HepG2 (cell line): ENCODE measurements at regions not wholly inside any gene's neighbourhood (a gene's known extent, or its start where the extent isn't known, plus 50 kb on each side); places are given as distances from the start of the nearest gene placed in this dataset.
"Not testable (repeated sequence)": the region's sequence is repeated elsewhere in the genome, so short reads cannot be mapped to it uniquely, and the experiment has no call there.

Experiments used
- ATAC-seq: fragments of 200-7000 bp; cut with Tn5 transposase; 3 replicates; pipeline ENCODE4 v1.9.1; 2020; ENCODE audit warnings: mild to moderate bottlenecking, moderate library complexity
- BruUV-seq: library from RNA; stranded (reverse); fragments of 400-500 nt; replicated peaks from 2 replicates; lab custom pipeline; 2021; lab: Mats Ljungman, UMichigan
- CTCF ChIA-PET: fragments of 300-600 bp; formaldehyde crosslinking; extraction: SDS; loops from one replicate; lab custom pipeline; 2021; ENCODE audit warnings: low total read pairs, inconsistent platforms, low intra/inter-chr PET ratio; lab: Yijun Ruan, JAX
- POLR2A ChIA-PET: fragments of 350-600 bp; sonication (Branson Sonifier 250); formaldehyde crosslinking; loops from one replicate; lab custom pipeline; 2020; ENCODE audit warnings: antibody characterized with exemption, inconsistent platforms; lab: Yijun Ruan, JAX
- DNase-seq: peaks from one replicate; pipeline ENCODE4 v3.0.0-alpha.2; 2015; ENCODE audit warnings: low spot score
- FAIRE-seq: peaks from 3 replicates; lab custom pipeline; 2011; peaks lifted over from hg19 to GRCh38; lab: Jason Lieb, UNC
- H2AFZ ChIP-seq: one replicate; pipeline ENCODE4 v1.6.1; 2011; ENCODE audit warnings: low read length, inconsistent platforms
- H3K27ac ChIP-seq: fragments of 300-600 bp; 3 replicates; pipeline ENCODE4 v1.8.0; 2011; ENCODE audit warnings: mixed run types, mild to moderate bottlenecking, mixed read lengths, low read length, inconsistent platforms; ENCODE audit not compliant: insufficient read depth; ENCODE audit errors: extremely low read length
- H3K27me3 ChIP-seq, 2 experiments: fragments of 200-600 bp in 1 of 2; 2 replicates in 1 of 2; 3 replicates in 1 of 2; pipeline versions ENCODE4 v1.6.0 to v1.8.0; 2011; ENCODE audit warnings: low read length in 2 of 2, mild to moderate bottlenecking in 2 of 2, moderate library complexity in 2 of 2, inconsistent platforms in 1 of 2; ENCODE audit not compliant: insufficient read depth in 2 of 2, control insufficient read depth in 1 of 2
- H3K36me3 ChIP-seq, 2 experiments: fragments of 200-600 bp in 1 of 2; replicated peaks in 1 of 2; 2 replicates in 1 of 2; 3 replicates in 1 of 2; pipeline versions ENCODE4 v1.5.1 to v1.8.0; 2011; ENCODE audit warnings: low read length in 2 of 2, inconsistent platforms in 1 of 2; ENCODE audit not compliant: insufficient read depth in 2 of 2, control insufficient read depth in 1 of 2
- H3K4me1 ChIP-seq: 2 replicates; pipeline ENCODE4 v1.5.1; 2012; ENCODE audit warnings: low read length, inconsistent platforms; ENCODE audit not compliant: insufficient read depth
- H3K4me2 ChIP-seq: 2 replicates; pipeline ENCODE4 v1.6.0; 2011; ENCODE audit warnings: low read depth, low read length, inconsistent platforms
- H3K4me3 ChIP-seq, 3 experiments: fragments of 200-600 bp in 1 of 3; sonication (generic), shearing (Covaris generic) in 1 of 3; replicated peaks in 1 of 3; 2 replicates each; pipeline ENCODE4 v1.5.1; 2011 to 2016; ENCODE audit warnings: low read length in 3 of 3, inconsistent platforms in 2 of 3, low read depth in 2 of 3, mild to moderate bottlenecking in 2 of 3, control low read depth in 1 of 3, mixed read lengths in 1 of 3; ENCODE audit not compliant: insufficient read depth in 1 of 3
- H3K79me2 ChIP-seq: one replicate; pipeline ENCODE4 v1.6.1; 2011; ENCODE audit warnings: low read length, inconsistent platforms; ENCODE audit not compliant: insufficient read depth
- H3K9ac ChIP-seq: 2 replicates; pipeline ENCODE4 v1.6.0; 2011; ENCODE audit warnings: mild to moderate bottlenecking, low read depth, low read length, inconsistent platforms; ENCODE audit not compliant: insufficient read depth
- H3K9me3 ChIP-seq: 2 replicates; pipeline ENCODE4 v1.5.1; 2012; ENCODE audit warnings: mild to moderate bottlenecking, low read length
- H4K20me1 ChIP-seq: 2 replicates; pipeline ENCODE4 v1.6.0; 2011; ENCODE audit warnings: inconsistent platforms, mild to moderate bottlenecking, low read length, moderate library complexity; ENCODE audit not compliant: insufficient read depth
- BRD4 ChIP-seq: sonication (generic); formaldehyde crosslinking; IDR thresholded peaks from 2 replicates; pipeline ENCODE4 v1.4.0; 2020; ENCODE audit warnings: missing genetic modification reagents
- FOXA1 ChIP-seq, 2 experiments: fragments of 450-650 bp in 1 of 2; sonication (generic) in 1 of 2; formaldehyde crosslinking in 1 of 2; IDR thresholded peaks; 2 replicates each; pipeline versions ENCODE4 v1.4.0 to v1.6.1; 2016 to 2020; ENCODE audit warnings: missing genetic modification reagents in 1 of 2
- IRX3 ChIP-seq: sonication (generic); formaldehyde crosslinking; IDR thresholded peaks from 2 replicates; pipeline ENCODE4 v1.8.1; 2023; ENCODE audit warnings: mild to moderate bottlenecking, low read depth, missing genetic modification reagents, borderline replicate concordance
- KLF13 ChIP-seq: sonication (generic); formaldehyde crosslinking; IDR thresholded peaks from 2 replicates; pipeline ENCODE4 v1.4.0; 2020; ENCODE audit warnings: mild to moderate bottlenecking, missing genetic modification reagents
- MLXIP ChIP-seq: sonication (generic); formaldehyde crosslinking; IDR thresholded peaks from 2 replicates; pipeline ENCODE4 v1.9.0; 2021; ENCODE audit warnings: missing genetic modification reagents, borderline replicate concordance
- NCOR1 ChIP-seq: fragments of 200-600 bp; sonication (generic); IDR thresholded peaks from 2 replicates; pipeline ENCODE4 v1.7.0; 2017; ENCODE audit warnings: antibody characterized with exemption, low read length, borderline replicate concordance
- SNAI1 ChIP-seq: sonication (generic); formaldehyde crosslinking; IDR thresholded peaks from 2 replicates; pipeline ENCODE4 v1.5.0; 2020; ENCODE audit warnings: mild to moderate bottlenecking, missing genetic modification reagents, borderline replicate concordance
- ZFP36 ChIP-seq: fragments of 150-350 bp; IDR thresholded peaks from 2 replicates; pipeline ENCODE4 v1.6.1; 2018; ENCODE audit warnings: borderline replicate concordance, low read length, low read depth; ENCODE audit not compliant: partially characterized antibody
- ZNF34 ChIP-seq: sonication (generic); formaldehyde crosslinking; IDR thresholded peaks from 2 replicates; pipeline ENCODE4 v1.4.0; 2020; ENCODE audit warnings: mild to moderate bottlenecking, missing genetic modification reagents, borderline replicate concordance
- ZNF530 ChIP-seq: sonication (generic); formaldehyde crosslinking; IDR thresholded peaks from 2 replicates; pipeline ENCODE4 v1.5.0; 2020; ENCODE audit warnings: low read depth, mild to moderate bottlenecking, missing genetic modification reagents
- ZNF850 ChIP-seq: sonication (generic); formaldehyde crosslinking; conservative IDR thresholded peaks from 2 replicates; pipeline ENCODE4 v1.9.0; 2021; ENCODE audit warnings: mild to moderate bottlenecking, missing genetic modification reagents
- WGBS: methylation state at CpG from one replicate; pipeline ENCODE4 v1.1.6; 2017; ENCODE audit warnings: low lambda C conversion rate; 5-methylcytosine and 5-hydroxymethylcytosine counted together
- in situ Hi-C: cut with HindIII; loops from 2 replicates; pipeline ENCODE4 v1.10.0; 2017; ENCODE audit warnings: low pct_unique_long_range_greater_than_20kb; ENCODE audit not compliant: extremely low pct_ligation_motif_present
- intact Hi-C: fragments of 100-400 bp; cut with micrococcal nuclease; formaldehyde crosslinking; loops from one replicate; pipeline ENCODE4 v1.10.0; 2022; ENCODE audit not compliant: unreplicated experiment
- TF ChIP-seq, protein P1 (sequence below): sonication (generic); formaldehyde crosslinking; IDR thresholded peaks from 2 replicates; pipeline ENCODE4 v1.5.1; 2020; ENCODE audit warnings: mild to moderate bottlenecking, missing genetic modification reagents, moderate library complexity

DNA sequence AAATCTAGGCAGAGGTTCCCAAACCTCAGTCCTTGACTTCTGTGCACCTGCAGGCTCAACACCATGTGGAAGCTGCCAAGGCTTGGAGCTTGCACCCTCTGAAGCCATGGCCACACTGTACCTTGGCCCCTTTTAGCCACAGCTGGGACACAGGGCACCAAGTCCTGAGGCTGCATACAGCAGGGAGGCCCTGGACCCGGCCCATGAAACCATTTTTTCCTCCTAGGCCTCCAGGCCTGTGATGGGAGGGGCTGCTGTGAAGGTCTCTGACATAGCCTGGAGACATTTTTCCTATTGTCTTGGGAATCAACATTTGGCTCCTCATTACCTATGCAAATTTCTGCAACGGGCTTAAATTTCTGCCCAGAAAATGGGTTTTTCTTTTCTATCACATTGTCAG is 77.9 kb upstream of the MSTN start:
- intact Hi-C loops, FAIRE-seq, H2AFZ ChIP-seq, H3K9ac ChIP-seq: not testable (repeated sequence)
- Histone ChIP-seq H3K9me3 (peaks cover 50% of the 10 kb centered on the region), H3K4me1 (peaks cover 15% of the 10 kb centered on the region)
- peak; percentile 52 for TF ChIP-seq ZFP36
- TF ChIP-seq, all 625 proteins: peak for 1; not testable (repeated sequence) for 624
- H3K27me3 ChIP-seq, in situ Hi-C loops, H3K79me2 ChIP-seq, CTCF ChIA-PET, H3K4me3 ChIP-seq, DNase-seq, ATAC-seq, BruUV-seq, H3K36me3 ChIP-seq, H3K27ac ChIP-seq, H3K4me2 ChIP-seq, H4K20me1 ChIP-seq, POLR2A ChIA-PET: not testable (repeated sequence)
- WGBS: 38% methylated on average over 1 of the region's 2 CpGs

GRCh38 chr2:190139371-190139770 is 76.8 kb upstream of the MSTN start:
- no peak overlapping the region for H3K9ac ChIP-seq
- WGBS: 60% methylated on average over 1 of the region's 1 CpG
- H3K4me2 ChIP-seq: no peak overlapping the region
- H3K36me3 ChIP-seq: no peaks in the 10 kb centered on the region
- in situ Hi-C loops: no loop called here
- no peak overlapping the region for H2AFZ ChIP-seq
- CTCF ChIA-PET: no interaction called here
- H3K4me3 ChIP-seq: no peak overlapping the region
- H3K4me1 ChIP-seq: peaks cover 15% of the 10 kb centered on the region
- no peak for DNase-seq
- H4K20me1 ChIP-seq: no peaks in the 10 kb centered on the region
- POLR2A ChIA-PET: no interaction called here
- no TSS peak for BruUV-seq
- H3K27me3 ChIP-seq: no peaks in the 10 kb centered on the region
- H3K27ac ChIP-seq: no peak overlapping the region
- ATAC-seq: no peak
- H3K79me2 ChIP-seq: no peaks in the 10 kb centered on the region
- FAIRE-seq: no peak
- peaks cover 56% of the 10 kb centered on the region for H3K9me3 ChIP-seq
- intact Hi-C loops: no loop called here
- TF ChIP-seq ZNF34: no peak
- TF ChIP-seq SNAI1 (CRISPR knock-in tag): no peak
- TF ChIP-seq, protein P1, sequence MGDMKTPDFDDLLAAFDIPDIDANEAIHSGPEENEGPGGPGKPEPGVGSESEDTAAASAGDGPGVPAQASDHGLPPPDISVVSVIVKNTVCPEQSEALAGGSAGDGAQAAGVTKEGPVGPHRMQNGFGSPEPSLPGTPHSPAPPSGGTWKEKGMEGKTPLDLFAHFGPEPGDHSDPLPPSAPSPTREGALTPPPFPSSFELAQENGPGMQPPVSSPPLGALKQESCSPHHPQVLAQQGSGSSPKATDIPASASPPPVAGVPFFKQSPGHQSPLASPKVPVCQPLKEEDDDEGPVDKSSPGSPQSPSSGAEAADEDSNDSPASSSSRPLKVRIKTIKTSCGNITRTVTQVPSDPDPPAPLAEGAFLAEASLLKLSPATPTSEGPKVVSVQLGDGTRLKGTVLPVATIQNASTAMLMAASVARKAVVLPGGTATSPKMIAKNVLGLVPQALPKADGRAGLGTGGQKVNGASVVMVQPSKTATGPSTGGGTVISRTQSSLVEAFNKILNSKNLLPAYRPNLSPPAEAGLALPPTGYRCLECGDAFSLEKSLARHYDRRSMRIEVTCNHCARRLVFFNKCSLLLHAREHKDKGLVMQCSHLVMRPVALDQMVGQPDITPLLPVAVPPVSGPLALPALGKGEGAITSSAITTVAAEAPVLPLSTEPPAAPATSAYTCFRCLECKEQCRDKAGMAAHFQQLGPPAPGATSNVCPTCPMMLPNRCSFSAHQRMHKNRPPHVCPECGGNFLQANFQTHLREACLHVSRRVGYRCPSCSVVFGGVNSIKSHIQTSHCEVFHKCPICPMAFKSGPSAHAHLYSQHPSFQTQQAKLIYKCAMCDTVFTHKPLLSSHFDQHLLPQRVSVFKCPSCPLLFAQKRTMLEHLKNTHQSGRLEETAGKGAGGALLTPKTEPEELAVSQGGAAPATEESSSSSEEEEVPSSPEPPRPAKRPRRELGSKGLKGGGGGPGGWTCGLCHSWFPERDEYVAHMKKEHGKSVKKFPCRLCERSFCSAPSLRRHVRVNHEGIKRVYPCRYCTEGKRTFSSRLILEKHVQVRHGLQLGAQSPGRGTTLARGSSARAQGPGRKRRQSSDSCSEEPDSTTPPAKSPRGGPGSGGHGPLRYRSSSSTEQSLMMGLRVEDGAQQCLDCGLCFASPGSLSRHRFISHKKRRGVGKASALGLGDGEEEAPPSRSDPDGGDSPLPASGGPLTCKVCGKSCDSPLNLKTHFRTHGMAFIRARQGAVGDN (CRISPR knock-in tag): no peak
- TF ChIP-seq IRX3 (CRISPR knock-in tag): no peak
- no peak for TF ChIP-seq BRD4
- TF ChIP-seq MLXIP (CRISPR knock-in tag): no peak
- no peak for TF ChIP-seq ZNF850 (CRISPR knock-in tag)
- TF ChIP-seq ZNF530: no peak
- TF ChIP-seq KLF13 (CRISPR knock-in tag): no peak
- no peak for TF ChIP-seq NCOR1
- no peak for TF ChIP-seq FOXA1 (IDR thresholded peaks at IDR 0.05)
- no peak for TF ChIP-seq FOXA1 (CRISPR knock-in tag; IDR thresholded peaks at IDR 0.05)
